Epithelial cell of proximal tubule (primary cell): ENCODE measurements at regions not wholly inside any gene's neighbourhood (a gene's known extent, or its start where the extent isn't known, plus 50 kb on each side); places are given as distances from the start of the nearest gene placed in this dataset.

Source experiments
- DNase-seq: peaks from one replicate; pipeline ENCODE4 v3.0.0-alpha.2; 2011; ENCODE audit warnings: low read depth
- H3K4me3 ChIP-seq: 2 replicates; pipeline ENCODE4 v1.5.1; 2011; ENCODE audit warnings: low read depth, mild to moderate bottlenecking, low read length
- CTCF ChIP-seq: conservative IDR thresholded peaks from 2 replicates; pipeline ENCODE4 v1.5.1; 2012; ENCODE audit warnings: low read depth, mild to moderate bottlenecking, low read length

- no peak for TF ChIP-seq CTCF
- no peak overlapping the region for H3K4me3 ChIP-seq
- DNase-seq = no peak
These were observed 159.0 kb downstream of the RFC3 start for GRCh38 chr13:33976965-33977364.

- TF ChIP-seq CTCF = no peak
- no peak for DNase-seq
- no peak overlapping the region for H3K4me3 ChIP-seq
These were observed 160.7 kb downstream of the RFC3 start for GRCh38 chr13:33978653-33979052.

- no peak for TF ChIP-seq CTCF
- DNase-seq = no peak
- H3K4me3 ChIP-seq = no peak overlapping the region
These were observed 175.0 kb downstream of the RFC3 start for GRCh38 chr13:33992881-33993336.

- no peak for TF ChIP-seq CTCF
- no peak overlapping the region for H3K4me3 ChIP-seq
- DNase-seq = no peak
These were observed 176.2 kb downstream of the RFC3 start for GRCh38 chr13:33994198-33994597.

- no peak for TF ChIP-seq CTCF
- no peak overlapping the region for H3K4me3 ChIP-seq
These were observed 177.0 kb downstream of the RFC3 start for GRCh38 chr13:33994826-33995502.

GRCh38 chr13:33996636-33997035, 178.7 kb downstream of the RFC3 start:
- no peak overlapping the region for H3K4me3 ChIP-seq
- TF ChIP-seq CTCF = no peak
- DNase-seq = no peak

More at GRCh38 chr13:33994826-33995502, 177.0 kb downstream of the RFC3 start:
- no peak for DNase-seq

- H3K4me3 ChIP-seq = no peak overlapping the region
- no peak for DNase-seq
- no peak for TF ChIP-seq CTCF
These were observed 179.6 kb downstream of the RFC3 start for GRCh38 chr13:33997574-33997973.
